HG03439 (cell line): ENCODE measurements at regions not wholly inside any gene's neighbourhood (a gene's known extent, or its start where the extent isn't known, plus 50 kb on each side); places are given as distances from the start of the nearest gene placed in this dataset.

Experiments
- ATAC-seq: cut with Tn5 transposase; IDR thresholded peaks from one replicate; pipeline ENCODE4 v1.9.1; 2021; ENCODE audit warnings: mild to moderate bottlenecking, moderate library complexity; ENCODE audit not compliant: unreplicated experiment

DNA sequence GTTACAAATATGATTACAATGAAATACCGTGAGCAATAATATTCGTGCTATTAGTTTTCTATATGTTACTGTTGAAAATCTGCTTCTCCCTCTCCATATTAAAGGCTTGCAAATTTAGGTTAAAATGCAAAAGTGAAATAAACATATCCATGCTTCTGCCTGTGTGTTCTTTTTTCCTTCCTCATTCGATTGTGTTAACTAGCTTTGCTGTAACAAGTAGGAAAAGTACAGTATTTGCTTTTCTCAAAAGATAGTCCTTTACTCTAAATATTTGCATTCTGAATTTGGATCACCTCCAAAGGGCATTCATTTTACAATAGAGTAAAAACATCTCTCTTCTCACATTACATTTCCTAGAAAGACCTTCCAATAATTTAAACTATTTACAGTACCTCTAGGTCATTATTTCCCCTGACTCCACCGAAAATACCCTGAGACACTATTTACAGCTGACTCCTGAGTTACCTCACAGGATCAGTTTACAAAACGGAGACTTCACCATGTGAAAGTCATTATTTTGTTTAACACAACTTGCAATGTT is 835.0 kb upstream of the FANCL start:
- no peak for ATAC-seq

GRCh38 chr2:59074071-59074470 is 832.9 kb upstream of the FANCL start:
- ATAC-seq = no peak

DNA sequence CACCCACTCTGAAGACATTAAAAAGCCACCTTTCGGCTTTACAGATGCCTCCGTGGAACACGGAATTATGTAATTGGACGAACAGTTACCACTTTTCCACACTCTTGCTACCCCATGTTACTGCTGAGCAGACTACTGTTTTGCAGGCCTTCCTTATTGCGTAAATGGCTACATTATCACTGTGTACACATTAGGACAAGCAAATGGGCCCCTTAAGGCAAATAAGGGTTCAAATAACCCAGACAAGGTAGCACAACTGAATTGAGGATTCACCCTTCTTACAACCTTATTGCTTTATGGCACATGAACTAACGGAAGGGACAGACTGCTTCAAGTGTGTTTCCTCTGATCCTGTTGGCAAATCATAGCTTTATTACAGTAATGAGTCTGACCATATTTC is 832.2 kb upstream of the FANCL start:
- ATAC-seq = no peak

- ATAC-seq = no peak
Observed at GRCh38 chr2:59068255-59068654, 827.1 kb upstream of the FANCL start.

GRCh38 chr2:59066787-59067399 is 825.8 kb upstream of the FANCL start:
- ATAC-seq = no peak

GRCh38 chr2:59047373-59047995 is 806.4 kb upstream of the FANCL start:
- no peak for ATAC-seq

DNA sequence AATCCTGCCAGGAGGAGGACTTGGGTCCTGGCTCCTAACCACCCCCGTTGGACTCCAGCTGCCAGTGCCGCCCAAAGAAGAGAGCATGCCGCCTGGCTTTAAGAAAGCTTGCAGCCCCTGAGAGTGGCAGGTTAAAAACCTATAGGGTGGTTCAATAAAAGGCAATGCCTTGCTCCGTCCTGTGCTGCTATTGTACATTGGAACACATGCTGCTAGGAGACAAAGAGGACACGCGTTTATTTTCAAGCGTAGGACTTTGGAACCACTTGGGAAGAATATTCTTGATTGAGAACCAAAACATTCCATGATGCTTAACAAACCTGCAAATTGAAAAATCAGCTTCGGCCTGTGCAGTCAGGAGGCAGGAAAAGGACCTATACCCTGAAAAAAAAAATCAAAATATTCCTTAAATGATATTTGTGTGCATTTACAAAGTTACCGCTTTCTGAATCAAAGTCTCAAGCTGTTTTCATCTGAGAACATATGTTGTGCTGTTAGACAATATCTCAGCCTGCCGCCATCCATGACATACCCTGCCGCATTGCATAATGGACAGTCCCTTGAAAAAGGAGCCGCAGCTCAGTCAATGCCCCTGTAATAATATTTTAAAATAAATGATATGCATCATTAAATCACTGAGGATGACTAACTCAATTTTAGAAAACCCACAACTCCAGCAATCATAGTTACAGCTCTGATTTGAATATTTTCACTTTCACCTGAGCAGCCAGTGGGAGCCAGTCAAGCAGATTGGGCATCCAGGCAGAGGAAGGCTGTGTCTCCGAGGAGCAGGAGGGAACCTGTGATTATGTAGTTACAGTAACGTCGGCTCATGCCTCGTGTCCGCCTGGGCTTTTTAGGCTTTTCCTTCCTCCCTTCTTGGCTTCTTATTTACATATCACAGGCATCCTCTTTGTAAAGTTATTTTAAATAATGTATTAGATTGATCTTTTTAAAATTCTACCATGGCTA is 805.6 kb upstream of the FANCL start:
- ATAC-seq = no peak

GRCh38 chr2:59044736-59045135 is 803.6 kb upstream of the FANCL start:
- ATAC-seq = no peak

DNA sequence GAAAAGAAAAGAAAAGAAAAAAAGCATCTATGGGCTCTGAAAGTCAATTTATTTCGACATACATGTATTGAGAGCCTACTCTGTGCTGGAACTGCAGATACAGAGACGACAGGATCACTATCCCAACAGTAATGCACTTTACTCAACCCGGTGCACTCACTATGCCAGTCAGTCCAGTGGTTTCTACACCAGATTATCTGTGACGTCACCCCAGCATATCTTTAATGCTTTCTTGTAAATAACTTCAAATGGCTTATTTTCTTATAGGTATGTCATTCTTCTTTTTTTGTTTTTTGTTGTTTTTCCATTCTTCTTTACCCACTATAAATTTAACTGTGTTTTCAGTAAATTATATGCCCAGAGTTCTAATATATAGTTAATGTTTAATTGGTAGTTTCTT is 800.0 kb upstream of the FANCL start:
- no peak for ATAC-seq

GRCh38 chr2:59034837-59035236 is 793.7 kb upstream of the FANCL start:
- ATAC-seq = no peak

- no peak for ATAC-seq
Observed at GRCh38 chr2:59034106-59034505, 793.0 kb upstream of the FANCL start.

DNA sequence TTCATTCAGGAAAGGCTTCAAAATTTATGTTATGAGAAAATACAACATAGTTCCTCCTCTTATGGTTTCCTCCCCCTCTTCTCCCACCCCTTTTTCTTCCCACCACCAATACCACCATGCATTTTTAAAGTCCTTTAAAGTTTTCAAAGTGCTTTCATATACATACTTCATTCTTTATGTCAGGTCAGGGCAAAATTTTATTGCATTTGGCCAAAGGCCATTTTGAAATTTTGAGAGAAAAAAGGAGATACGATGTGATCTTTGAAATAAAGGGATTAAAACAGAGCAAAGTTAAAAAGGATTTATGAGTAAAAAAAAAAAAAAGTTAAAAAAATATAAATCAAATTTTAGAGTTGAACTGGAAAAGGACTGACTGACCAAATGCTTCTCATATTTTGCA is 792.5 kb upstream of the FANCL start:
- no peak for ATAC-seq

DNA sequence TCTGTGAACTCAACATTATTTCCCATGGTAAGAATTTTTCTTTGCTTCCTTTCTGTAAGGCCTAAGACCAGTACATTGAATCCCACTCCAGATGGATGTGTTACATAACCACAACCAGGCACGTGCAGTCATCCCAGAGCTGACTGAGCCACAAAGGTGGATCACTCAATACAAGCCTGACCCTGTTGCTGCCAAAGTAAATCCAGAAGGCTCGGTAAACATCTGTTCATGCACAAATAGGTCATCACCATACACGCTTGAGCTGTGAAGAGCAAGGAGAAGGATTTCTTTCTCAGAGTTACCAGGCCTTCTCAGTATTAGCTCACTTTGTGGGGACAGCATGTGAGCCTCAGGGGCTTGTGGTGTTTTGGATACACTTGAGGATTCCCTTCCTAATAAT is 791.4 kb upstream of the FANCL start:
- ATAC-seq = no peak

GRCh38 chr2:59029058-59029457 is 787.9 kb upstream of the FANCL start:
- ATAC-seq = no peak

- ATAC-seq = no peak
Observed at GRCh38 chr2:59027320-59027719, 786.2 kb upstream of the FANCL start.

DNA sequence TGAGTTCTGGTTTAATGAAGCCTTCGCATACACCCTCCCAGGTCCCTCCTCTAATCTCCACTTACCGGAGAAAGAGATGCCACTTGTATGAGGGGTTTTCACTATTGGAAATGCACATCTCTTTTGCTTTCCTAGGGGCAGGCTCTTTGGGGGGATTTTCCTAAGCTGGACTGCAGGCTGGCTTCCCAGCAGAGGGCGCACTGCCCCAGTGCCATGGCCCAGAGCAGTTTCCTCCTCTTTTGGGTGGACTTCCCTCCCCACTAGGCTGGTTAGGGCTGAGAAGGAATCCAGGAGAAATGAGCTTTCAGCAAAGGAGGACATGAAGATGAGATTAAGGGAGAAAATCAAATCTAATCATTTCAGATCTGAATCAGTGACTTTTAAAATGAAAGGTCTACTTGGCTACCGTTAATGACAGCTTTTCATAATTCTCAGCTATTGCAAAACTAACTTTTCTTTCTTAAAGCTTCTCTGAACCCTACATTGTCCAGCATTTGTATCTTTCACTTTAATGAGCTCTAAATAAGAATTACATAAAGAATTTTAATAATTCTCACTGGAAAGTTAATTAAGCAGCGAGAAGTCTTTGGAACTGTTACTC is 784.1 kb upstream of the FANCL start:
- peak; percentile 64 for ATAC-seq

GRCh38 chr2:59021786-59022185 is 780.7 kb upstream of the FANCL start:
- no peak for ATAC-seq

GRCh38 chr2:59019566-59020159 is 778.5 kb upstream of the FANCL start:
- ATAC-seq = no peak

- no peak for ATAC-seq
Observed at GRCh38 chr2:59018737-59019136, 777.6 kb upstream of the FANCL start.

DNA sequence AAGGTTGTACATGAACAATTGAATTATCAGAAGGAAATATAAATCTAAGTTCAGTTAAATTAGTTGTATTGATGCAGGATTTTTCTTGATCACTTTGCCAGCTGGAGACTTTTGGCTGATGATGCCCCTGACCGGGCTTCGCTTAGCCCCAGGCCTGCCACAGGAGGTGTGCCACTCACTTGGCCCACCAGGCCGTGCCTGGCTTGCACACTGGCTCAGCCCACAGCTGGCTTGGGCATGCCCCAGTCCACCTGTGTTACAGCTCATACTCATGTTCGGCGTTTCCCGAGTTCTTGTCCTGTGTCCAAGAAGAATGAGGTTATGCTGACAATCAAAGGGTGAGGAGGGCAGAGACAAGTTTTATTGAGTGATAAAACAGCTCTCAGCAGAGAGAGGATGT is 773.9 kb upstream of the FANCL start:
- no peak for ATAC-seq

GRCh38 chr2:59012971-59013370 is 771.8 kb upstream of the FANCL start:
- no peak for ATAC-seq
